GM18502 (cell line): ENCODE measurements at regions not wholly inside any gene's neighbourhood (a gene's known extent, or its start where the extent isn't known, plus 50 kb on each side); places are given as distances from the start of the nearest gene placed in this dataset.
"Not testable (repeated sequence)": the region's sequence is repeated elsewhere in the genome, so short reads cannot be mapped to it uniquely, and the experiment has no call there.

Source experiments
- ATAC-seq: cut with Tn5 transposase; IDR thresholded peaks from one replicate; pipeline ENCODE4 v1.9.1; 2021; ENCODE audit warnings: mild to moderate bottlenecking; ENCODE audit not compliant: unreplicated experiment, poor library complexity

GRCh38 chr1:223992456-223993246 lies 121.3 kb upstream of the FBXO28 start:
- ATAC-seq = peak; percentile 100

DNA sequence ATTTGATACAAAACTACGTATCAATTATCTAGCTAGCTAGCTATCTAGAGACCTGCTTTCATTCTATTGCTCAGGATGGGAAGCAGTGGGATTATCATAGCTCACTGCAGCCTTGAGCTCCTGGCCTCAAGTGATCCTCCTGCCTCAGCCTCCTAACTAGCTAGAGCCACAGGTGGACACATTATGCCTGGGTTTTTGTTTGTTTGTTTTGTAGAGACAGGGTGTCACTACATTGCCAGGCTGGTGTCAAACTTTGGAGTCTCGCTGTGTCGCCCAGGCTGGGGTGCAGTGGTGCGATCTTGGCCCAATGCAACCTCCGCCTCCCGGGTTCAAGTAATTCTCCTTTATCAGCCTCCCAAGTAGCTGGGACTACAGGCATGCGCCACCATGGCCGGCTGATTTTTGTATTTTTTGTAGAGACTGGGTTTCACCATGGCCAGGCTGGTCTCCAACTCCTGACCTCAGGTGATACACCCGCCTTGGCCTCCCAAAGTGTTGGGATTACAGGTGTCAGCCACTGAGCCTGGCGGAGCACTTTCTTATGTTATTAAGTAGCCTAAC lies 122.5 kb upstream of the FBXO28 start:
- not testable (repeated sequence) for ATAC-seq

- not testable (repeated sequence) for ATAC-seq
These were observed 116.2 kb upstream of the TP53BP2 start for GRCh38 chr1:223961985-223962384.

DNA sequence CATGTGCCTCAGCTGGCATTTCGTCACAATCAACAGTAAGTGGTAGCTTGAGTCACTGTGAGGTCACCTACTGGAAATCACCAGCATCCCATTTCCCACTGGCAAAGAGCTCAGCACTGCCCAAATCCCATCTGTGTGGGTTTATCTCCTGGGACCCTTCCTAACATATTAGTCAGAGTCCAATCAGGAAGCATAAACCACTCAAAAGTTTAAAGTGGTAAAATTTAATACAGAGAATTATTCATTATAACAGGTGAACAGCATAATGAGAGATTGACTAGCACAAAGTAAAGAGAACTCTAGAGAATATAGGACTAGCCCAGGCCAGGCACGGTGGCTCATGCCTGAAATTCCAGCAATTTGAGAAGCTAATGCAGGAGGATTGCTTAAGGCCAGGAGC lies 107.1 kb upstream of the TP53BP2 start:
- ATAC-seq = not testable (repeated sequence)

GRCh38 chr1:223951551-223951950 lies 105.8 kb upstream of the TP53BP2 start:
- ATAC-seq = not testable (repeated sequence)

DNA sequence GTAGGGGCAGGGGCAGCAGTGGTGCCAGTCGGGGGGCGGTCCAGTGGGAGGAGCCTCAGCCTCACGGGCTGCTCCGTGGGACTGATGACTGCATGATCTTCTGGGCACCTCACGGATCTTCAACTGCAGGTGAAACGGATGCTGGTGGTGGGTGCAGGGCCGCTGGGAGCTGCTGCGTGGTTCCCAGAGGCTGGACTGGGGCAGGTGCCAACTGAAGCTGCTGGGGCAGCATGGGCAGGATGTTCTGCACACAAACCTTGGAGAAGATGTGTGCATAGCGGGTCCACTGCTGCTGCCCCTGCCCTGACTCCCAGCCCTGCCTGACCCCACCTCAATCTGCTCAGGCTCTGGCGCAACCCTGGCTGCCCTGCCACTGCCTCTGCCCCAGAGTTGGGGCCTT lies 104.2 kb upstream of the TP53BP2 start:
- ATAC-seq = not testable (repeated sequence)

DNA sequence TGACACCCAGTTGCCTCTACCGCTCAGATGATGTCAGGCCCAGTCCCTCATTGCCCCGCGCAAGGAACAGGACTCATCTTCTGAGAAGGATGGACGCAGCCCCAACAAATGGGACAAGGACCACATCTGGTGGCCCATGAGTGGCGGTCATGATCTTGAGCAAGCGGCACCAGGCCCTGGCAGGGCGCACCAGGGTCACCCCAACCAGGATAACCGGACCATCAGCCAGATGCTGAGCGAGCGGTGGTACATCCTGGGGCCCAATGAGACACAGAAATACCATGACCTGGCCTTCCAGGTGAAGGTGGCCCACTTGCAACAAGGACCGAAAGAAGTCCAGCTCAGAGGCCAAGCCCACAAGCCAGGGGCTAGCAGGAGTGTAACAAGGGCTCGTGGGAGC lies 102.3 kb upstream of the TP53BP2 start:
- ATAC-seq = not testable (repeated sequence)

DNA sequence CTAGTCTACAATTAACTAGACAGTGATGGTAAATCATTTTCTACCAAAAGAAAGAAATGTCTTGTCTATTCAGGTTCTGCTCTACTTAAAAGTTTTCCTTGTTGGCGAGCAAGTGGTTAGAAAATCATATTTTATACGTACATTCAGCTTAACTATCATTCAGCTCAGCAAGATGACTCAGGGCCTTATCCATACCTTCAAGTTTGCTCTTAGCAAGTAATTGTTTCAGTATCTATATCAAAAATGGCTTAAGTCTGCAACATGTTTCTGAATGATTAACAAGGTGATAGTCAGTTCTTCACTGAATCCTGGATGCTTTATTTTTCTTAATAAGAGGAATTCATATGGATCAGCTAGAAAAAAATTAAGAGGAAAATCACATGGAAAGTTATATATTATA lies 90.8 kb upstream of the TP53BP2 start:
- not testable (repeated sequence) for ATAC-seq

DNA sequence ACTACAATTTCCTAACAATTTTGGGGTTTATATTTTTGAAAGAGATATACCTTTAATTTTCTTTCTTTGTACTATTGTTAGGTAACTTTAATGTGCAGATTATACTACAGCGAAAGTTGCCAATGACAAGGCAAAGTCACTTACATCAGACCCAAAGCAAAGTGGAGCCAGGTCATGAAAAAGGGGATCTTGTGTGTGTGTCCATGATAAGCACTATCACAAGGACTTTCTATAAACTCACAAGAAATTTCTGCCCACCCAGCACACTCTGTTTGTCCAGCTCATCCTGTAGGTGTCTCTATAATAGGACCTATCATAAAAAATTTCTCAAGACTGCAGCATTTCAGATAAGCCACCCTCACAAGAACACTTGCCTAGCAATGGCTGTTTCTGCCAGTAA lies 85.7 kb upstream of the TP53BP2 start:
- not testable (repeated sequence) for ATAC-seq

GRCh38 chr1:223920805-223921204 lies 75.1 kb upstream of the TP53BP2 start:
- ATAC-seq = not testable (repeated sequence)

- ATAC-seq = not testable (repeated sequence)
These were observed 69.7 kb upstream of the TP53BP2 start for GRCh38 chr1:223915476-223915875.

DNA sequence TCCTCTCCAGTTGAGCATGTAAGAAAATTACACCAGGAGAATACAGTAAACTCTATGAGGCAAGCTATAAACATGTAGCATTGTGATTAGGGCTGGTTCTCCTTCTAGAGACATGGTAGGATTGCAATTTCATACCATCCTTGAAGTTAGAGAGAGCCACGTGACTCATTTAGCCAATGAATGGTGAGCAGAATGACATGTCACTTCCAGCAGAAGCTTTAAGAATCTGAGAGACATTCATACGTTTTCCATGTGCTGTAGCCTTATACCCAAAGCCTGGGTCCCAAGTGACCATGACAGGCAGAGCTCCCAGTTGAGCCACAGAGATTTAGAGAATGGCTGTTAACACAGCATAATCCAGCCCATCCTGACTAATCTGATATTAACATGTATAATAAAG lies 68.0 kb upstream of the TP53BP2 start:
- not testable (repeated sequence) for ATAC-seq

DNA sequence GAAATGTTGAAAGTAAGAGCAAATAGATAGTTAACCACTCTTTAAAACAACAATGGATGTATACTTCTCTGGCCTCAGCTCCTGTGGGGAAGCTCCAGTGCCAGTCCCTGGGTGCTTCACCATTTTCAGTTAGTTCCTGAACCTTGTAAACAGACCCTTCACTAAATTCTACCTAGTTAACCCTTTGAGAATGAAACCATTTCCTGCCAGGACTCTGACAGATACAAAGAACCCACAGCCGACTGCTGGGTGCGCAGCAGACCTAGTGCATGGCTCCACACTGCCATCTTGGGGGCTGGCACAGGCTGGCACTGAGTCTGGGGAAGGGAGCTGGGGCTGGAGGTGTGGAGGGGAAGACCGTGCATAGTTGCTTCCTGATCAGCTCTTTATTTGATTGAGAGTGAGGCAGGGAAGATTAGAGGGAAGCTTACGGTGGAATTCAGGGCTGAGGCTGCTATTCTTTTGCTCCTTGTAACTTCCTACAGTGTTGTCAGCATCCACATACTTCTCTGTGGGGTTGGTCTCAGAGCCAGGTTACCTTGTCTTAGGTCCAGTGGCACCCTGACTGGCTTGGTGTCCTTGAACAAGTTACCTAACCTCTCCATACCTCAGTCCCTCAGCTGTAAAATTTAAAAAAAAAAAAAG lies 62.3 kb upstream of the TP53BP2 start:
- ATAC-seq = not testable (repeated sequence)

- not testable (repeated sequence) for ATAC-seq
These were observed 57.5 kb upstream of the TP53BP2 start for GRCh38 chr1:223903221-223903620.

DNA sequence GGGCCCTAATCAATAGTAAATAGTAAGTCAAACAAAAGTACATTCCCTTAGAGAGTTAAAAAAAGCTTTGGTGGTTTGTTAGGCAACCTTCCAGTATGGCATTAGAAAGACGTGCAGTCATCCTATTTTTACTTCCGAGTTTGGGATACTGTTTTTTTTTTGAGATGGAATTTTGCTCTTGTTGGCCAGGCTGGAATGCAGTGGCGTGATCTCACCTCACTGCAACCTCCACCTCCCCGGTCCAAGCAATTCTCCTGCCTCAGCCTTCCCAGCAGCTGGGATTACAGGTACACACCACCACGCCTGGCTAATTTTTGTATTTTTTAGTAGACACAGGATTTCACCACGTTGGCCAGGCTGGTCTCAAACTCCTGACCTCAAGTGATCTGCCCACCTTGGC lies 54.0 kb upstream of the TP53BP2 start:
- not testable (repeated sequence) for ATAC-seq

GRCh38 chr1:223897097-223897496 lies 51.4 kb upstream of the TP53BP2 start:
- not testable (repeated sequence) for ATAC-seq

DNA sequence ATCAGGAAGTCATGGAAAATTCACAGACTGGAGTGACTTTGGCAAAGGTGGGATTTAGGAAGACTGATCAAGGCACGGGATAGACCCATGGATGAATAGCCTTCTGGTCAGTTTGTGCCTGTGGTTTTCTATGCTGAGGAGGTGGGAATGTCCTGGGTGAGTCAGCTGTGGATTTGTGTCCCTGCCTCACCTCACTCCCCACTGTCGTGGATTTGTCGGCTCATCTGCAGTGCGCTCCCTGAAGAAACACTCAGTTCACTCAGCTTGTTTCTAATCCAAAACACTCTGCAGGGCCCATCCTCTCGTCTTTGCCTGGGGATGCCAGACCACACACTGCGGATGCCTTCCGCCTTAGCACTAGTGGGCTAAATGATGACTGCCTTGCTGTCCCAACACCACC lies 50.2 kb upstream of the TP53BP2 start:
- not testable (repeated sequence) for ATAC-seq
